VCaP (cell line): ENCODE measurements at regions not wholly inside any gene's neighbourhood (a gene's known extent, or its start where the extent isn't known, plus 50 kb on each side); places are given as distances from the start of the nearest gene placed in this dataset.

Experiments
- H3K27ac ChIP-seq: fragments of 450-650 bp; 2 replicates; pipeline ENCODE4 v1.5.1; 2017
- TF ChIP-seq, protein P1 (sequence below): fragments of 450-650 bp; conservative IDR thresholded peaks from 2 replicates; pipeline ENCODE4 v1.5.1; 2017; ENCODE audit warnings: mild to moderate bottlenecking, moderate library complexity

GRCh38 chr4:181475781-181476507, 767.3 kb upstream of the TENM3 start:
- TF ChIP-seq, protein P1, sequence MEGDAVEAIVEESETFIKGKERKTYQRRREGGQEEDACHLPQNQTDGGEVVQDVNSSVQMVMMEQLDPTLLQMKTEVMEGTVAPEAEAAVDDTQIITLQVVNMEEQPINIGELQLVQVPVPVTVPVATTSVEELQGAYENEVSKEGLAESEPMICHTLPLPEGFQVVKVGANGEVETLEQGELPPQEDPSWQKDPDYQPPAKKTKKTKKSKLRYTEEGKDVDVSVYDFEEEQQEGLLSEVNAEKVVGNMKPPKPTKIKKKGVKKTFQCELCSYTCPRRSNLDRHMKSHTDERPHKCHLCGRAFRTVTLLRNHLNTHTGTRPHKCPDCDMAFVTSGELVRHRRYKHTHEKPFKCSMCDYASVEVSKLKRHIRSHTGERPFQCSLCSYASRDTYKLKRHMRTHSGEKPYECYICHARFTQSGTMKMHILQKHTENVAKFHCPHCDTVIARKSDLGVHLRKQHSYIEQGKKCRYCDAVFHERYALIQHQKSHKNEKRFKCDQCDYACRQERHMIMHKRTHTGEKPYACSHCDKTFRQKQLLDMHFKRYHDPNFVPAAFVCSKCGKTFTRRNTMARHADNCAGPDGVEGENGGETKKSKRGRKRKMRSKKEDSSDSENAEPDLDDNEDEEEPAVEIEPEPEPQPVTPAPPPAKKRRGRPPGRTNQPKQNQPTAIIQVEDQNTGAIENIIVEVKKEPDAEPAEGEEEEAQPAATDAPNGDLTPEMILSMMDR, result no peak
- H3K27ac ChIP-seq, result no peak overlapping the region

DNA sequence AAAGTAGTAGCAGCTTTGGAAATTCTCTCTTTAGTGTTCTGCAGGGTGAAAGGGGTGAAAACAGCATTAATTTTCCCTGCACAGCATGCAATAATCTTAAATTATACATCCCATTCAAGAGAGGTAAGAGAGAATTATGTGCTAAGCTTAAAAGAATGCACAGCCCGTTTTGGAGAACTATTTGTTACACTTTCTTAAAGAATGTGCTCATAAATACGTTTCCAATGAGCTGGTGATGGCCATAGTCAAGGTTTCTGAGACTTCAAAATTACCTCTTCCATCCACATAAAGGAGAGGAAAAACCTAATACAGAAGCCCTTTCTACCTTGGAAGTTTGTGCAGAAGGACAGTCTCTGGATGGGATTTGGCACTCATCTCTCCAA, 766.7 kb upstream of the TENM3 start:
- H3K27ac ChIP-seq, result no peak overlapping the region
- TF ChIP-seq, protein P1, result no peak

DNA sequence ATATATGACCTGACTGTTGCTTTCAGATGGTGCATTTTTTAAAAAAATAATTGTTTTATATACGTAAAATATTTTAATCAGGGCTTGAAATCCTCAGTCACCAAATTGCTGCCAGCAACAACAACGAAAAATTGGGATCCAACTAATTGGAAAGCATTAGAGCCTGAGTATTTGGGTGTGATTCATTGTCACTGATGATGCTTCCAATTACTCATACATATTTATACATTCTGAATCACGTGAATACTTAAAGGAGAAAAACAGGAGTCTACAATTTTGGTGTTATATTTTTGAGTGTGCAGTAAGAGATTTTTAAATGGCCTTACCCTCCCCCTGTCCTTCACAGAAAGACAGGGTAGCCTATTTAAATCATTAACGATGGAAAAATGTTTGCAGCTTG, 765.6 kb upstream of the TENM3 start:
- TF ChIP-seq, protein P1, result no peak

GRCh38 chr4:181478656-181479055, 764.5 kb upstream of the TENM3 start:
- no peak overlapping the region for H3K27ac ChIP-seq
- TF ChIP-seq, protein P1, result no peak

More for the DNA sequence above, 765.6 kb upstream of the TENM3 start:
- H3K27ac ChIP-seq, result no peak overlapping the region

GRCh38 chr4:181479141-181479540, 764.1 kb upstream of the TENM3 start:
- no peak overlapping the region for H3K27ac ChIP-seq
- TF ChIP-seq, protein P1, result no peak

DNA sequence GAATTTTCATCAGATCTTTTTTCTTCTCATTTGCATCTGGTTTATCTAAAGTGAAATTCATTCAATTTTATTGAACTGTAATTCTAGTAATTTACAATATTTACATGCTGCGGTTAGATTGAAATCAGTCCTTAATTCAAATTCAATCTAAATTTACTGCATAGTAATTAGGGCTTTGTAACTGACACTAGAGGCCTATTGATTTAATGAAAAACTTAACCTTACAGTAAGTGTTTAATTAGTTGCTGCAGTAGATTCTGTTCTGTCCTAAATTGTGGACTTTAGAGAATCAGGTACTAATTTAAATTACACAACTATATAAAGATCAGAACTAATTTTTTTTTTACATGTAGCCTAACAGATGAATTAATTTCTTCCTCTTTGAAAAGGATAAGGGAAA, 758.8 kb upstream of the TENM3 start:
- TF ChIP-seq, protein P1, result no peak
- H3K27ac ChIP-seq, result no peak overlapping the region

DNA sequence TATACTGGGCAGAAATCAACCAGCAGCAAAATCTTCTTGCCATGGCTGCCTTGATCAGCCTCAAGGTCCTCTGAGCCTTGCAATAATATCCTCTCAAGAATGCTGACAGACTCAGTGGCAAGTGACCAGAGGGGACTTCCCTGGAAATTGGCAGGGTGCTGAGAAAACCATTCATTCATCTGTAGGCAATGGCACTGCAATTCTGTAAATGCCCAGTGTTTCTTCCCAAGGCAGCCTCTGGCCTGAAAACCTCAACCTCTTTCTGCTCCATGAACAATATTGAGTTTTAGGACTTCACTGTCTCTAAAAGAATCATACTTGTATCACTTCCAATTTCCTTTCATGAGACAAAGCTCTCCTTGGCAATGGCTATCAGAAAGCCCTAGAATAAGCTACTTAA, 754.3 kb upstream of the TENM3 start:
- H3K27ac ChIP-seq, result peak overlapping the region; percentile 68
- TF ChIP-seq, protein P1, result no peak
